ENCODE measurements at regions not wholly inside any gene's neighbourhood (a gene's known extent, or its start where the extent isn't known, plus 50 kb on each side); places are given as distances from the start of the nearest gene placed in this dataset.

DNA sequence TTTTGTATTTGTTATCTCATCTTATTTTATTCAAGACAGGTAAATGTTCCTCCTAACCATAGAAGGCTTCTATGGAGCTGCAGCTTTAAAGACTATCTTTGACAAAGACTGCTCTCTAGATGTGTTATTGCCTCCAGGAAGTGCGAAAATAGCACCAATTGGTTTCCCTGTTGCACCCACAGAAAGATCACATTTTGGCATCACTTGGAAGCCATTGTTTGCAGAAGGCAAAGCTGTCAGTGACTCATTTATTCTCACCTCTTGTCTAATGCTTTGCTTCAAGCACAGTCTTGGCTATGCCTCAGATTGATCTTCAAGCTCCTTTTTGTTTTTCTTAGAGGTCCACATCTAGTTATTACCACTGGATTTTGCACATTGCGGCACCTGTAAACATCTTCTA is 150.3 kb downstream of the PCDH7 start:
- in situ Hi-C loops (cut with HindIII; ENCODE audit: low sequenced_read_pairs) = no loop called here
- H3K4me3 ChIP-seq (ENCODE audit: low read depth, low read length) = no peak overlapping the region
- TF ChIP-seq, protein P1, sequence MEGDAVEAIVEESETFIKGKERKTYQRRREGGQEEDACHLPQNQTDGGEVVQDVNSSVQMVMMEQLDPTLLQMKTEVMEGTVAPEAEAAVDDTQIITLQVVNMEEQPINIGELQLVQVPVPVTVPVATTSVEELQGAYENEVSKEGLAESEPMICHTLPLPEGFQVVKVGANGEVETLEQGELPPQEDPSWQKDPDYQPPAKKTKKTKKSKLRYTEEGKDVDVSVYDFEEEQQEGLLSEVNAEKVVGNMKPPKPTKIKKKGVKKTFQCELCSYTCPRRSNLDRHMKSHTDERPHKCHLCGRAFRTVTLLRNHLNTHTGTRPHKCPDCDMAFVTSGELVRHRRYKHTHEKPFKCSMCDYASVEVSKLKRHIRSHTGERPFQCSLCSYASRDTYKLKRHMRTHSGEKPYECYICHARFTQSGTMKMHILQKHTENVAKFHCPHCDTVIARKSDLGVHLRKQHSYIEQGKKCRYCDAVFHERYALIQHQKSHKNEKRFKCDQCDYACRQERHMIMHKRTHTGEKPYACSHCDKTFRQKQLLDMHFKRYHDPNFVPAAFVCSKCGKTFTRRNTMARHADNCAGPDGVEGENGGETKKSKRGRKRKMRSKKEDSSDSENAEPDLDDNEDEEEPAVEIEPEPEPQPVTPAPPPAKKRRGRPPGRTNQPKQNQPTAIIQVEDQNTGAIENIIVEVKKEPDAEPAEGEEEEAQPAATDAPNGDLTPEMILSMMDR (IDR thresholded peaks at IDR 0.05; ENCODE audit: low read depth, low read length) = no peak
- no peak for DNase-seq (ENCODE audit: low read depth, low spot score)

- in situ Hi-C loops (cut with HindIII; ENCODE audit: low sequenced_read_pairs) = no loop called here
- H3K4me3 ChIP-seq (ENCODE audit: low read depth, low read length) = no peak overlapping the region
- TF ChIP-seq, protein P1 (IDR thresholded peaks at IDR 0.05; ENCODE audit: low read depth, low read length) = no peak
- peak; percentile 8 for DNase-seq (ENCODE audit: low read depth, low spot score)
Observed at GRCh38 chr4:30875658-30876269, 155.6 kb downstream of the PCDH7 start.

- TF ChIP-seq, protein P1 (IDR thresholded peaks at IDR 0.05; ENCODE audit: low read depth, low read length) = no peak
- H3K4me3 ChIP-seq (ENCODE audit: low read depth, low read length) = no peak overlapping the region
- in situ Hi-C loops (cut with HindIII; ENCODE audit: low sequenced_read_pairs) = no loop called here
- no peak for DNase-seq (ENCODE audit: low read depth, low spot score)
Observed at GRCh38 chr4:30879855-30880598, 159.9 kb downstream of the PCDH7 start.

GRCh38 chr4:30881985-30882384 is 161.8 kb downstream of the PCDH7 start:
- no peak for DNase-seq (ENCODE audit: low read depth, low spot score)
- TF ChIP-seq, protein P1 (IDR thresholded peaks at IDR 0.05; ENCODE audit: low read depth, low read length) = no peak
- in situ Hi-C loops (cut with HindIII; ENCODE audit: low sequenced_read_pairs) = no loop called here
- no peak overlapping the region for H3K4me3 ChIP-seq (ENCODE audit: low read depth, low read length)

DNA sequence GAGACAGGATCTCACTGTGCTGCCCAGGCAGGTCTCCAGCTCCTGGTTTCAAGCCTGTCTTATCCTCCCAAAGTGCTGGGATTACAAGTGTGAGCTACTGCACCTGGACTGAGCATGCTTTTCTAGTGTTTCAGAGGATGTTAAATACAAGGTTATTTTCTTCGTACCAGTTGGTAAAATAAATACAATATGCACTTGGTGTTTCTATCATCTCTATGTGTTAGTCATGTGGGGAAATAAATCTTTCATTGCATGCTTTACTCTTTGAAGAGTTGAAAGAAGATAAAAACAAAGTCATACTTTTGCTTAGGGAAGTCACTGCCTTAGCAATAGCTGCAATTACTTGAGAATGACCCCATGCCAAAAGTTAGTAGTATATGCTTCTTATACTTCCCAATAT is 162.3 kb downstream of the PCDH7 start:
- DNase-seq (ENCODE audit: low read depth, low spot score) = no peak
- TF ChIP-seq, protein P1 (IDR thresholded peaks at IDR 0.05; ENCODE audit: low read depth, low read length) = no peak

DNA sequence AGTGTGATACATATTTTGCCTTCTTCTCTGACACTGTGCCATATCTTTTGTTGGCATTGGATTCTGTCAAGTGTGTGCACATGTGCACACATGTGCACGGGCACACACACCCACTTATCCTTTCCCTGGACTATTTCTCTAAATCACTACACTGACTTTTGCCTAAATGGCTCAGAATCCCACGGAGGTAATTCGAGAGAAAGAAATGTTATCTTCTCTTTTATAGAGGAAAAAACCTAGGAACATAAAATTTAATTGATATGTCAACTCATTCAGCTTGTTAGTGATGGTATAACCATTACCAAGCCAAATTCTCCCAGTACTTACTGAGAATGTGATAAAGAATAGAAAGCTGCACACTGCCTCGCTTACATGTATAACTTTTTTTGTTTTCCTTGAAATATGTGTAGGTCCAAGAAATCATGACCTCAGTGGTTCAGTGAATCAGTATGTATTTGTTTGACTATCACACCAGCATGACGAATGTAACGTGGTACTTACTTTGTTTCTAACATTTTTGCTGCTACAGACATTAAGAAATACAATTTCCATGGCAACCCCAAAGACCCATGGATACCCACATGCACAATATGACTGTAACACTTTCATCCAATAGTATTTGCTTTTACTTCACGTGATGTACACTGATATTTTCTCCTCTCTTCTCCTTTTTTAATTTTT is 163.0 kb downstream of the PCDH7 start:
- in situ Hi-C loops (cut with HindIII; ENCODE audit: low sequenced_read_pairs) = no loop called here
- peak; percentile 18 for DNase-seq (ENCODE audit: low read depth, low spot score)
- TF ChIP-seq, protein P1 (IDR thresholded peaks at IDR 0.05; ENCODE audit: low read depth, low read length) = no peak

More for the DNA sequence above, 162.3 kb downstream of the PCDH7 start:
- no peak overlapping the region for H3K4me3 ChIP-seq (ENCODE audit: low read depth, low read length)
- in situ Hi-C loops (cut with HindIII; ENCODE audit: low sequenced_read_pairs) = no loop called here

More for the DNA sequence above, 163.0 kb downstream of the PCDH7 start:
- no peak overlapping the region for H3K4me3 ChIP-seq (ENCODE audit: low read depth, low read length)

Data from astrocyte of the spinal cord (primary cell).